Right lobe of liver (tissue), 6 donors: ENCODE measurements at regions not wholly inside any gene's neighbourhood (a gene's known extent, or its start where the extent isn't known, plus 50 kb on each side); places are given as distances from the start of the nearest gene placed in this dataset.

Experiments
- ATAC-seq, 4 donors: fragments of 200-7000 bp; cut with Tn5 transposase; one replicate each; pipeline ENCODE4 v1.9.1; 2020; ENCODE audit warnings: mild to moderate bottlenecking in 4 of 4, moderate library complexity in 4 of 4
- DNase-seq, 3 donors: peaks; one replicate each; pipeline ENCODE4 v3.0.0-alpha.2; 2020
- H3K27ac ChIP-seq, 3 donors: fragments of 200-600 bp; one replicate each; pipeline ENCODE4 v1.8.0; 2022
- H3K27me3 ChIP-seq, 2 donors: fragments of 200-600 bp; one replicate each; pipeline ENCODE4 v1.8.0; 2022
- H3K36me3 ChIP-seq, 4 donors: fragments of 200-600 bp; sonication (generic) in 1 of 4; one replicate each; pipeline versions ENCODE4 v1.5.1 to v1.8.0; 2017 to 2022; ENCODE audit warnings: control low read depth in 1 of 4
- H3K4me1 ChIP-seq, 4 donors: fragments of 200-600 bp; sonication (generic) in 1 of 4; one replicate each; pipeline versions ENCODE4 v1.5.1 to v1.8.0; 2017 to 2022; ENCODE audit warnings: control low read depth in 1 of 4
- H3K4me3 ChIP-seq, 3 donors: fragments of 200-600 bp; one replicate each; pipeline ENCODE4 v1.8.0; 2022
- H3K9me3 ChIP-seq, 4 donors: fragments of 200-600 bp; sonication (generic) in 1 of 4; one replicate each; pipeline versions ENCODE4 v1.5.1 to v1.8.0; 2017 to 2022; ENCODE audit warnings: control low read depth in 1 of 4
- POLR2A ChIP-seq: fragments of 450-650 bp; IDR thresholded peaks from one replicate; pipeline ENCODE4 v1.6.1; 2017; ENCODE audit warnings: antibody characterized with exemption, mild to moderate bottlenecking
- WGBS: methylation state at CpG from one replicate; pipeline ENCODE4 v1.1.6; 2018; ENCODE audit warnings: low coverage, low lambda C conversion rate; ENCODE audit not compliant: insufficient coverage; ENCODE audit errors: missing lambda C conversion rate; 5-methylcytosine and 5-hydroxymethylcytosine counted together
- intact Hi-C, 2 donors: fragments of 100-400 bp; cut with DNase I; formaldehyde crosslinking; loops; one replicate each; pipeline versions ENCODE4 v1.11.2 to v1.14.1; 2022
- TF ChIP-seq, protein P1 (sequence below), 4 donors: fragments of 200-600 bp in 3 of 4; fragments of 450-650 bp in 1 of 4; IDR thresholded peaks; one replicate each; pipeline versions ENCODE4 v1.5.1 to v1.8.0; 2016 to 2022; ENCODE audit warnings: antibody characterized with exemption in 4 of 4, mild to moderate bottlenecking in 2 of 4
- donor health status: DM: no; HTN: yes; CAD: no.
- donor health status: DM: no; HTN: no; CAD: no.
- donor health status: DM: no; HTN: no; CAD: no.
- donor health status: DM: no; HTN: yes; CAD: no.
- donor health status: DM: no; HTN: yes; CAD: no.

DNA sequence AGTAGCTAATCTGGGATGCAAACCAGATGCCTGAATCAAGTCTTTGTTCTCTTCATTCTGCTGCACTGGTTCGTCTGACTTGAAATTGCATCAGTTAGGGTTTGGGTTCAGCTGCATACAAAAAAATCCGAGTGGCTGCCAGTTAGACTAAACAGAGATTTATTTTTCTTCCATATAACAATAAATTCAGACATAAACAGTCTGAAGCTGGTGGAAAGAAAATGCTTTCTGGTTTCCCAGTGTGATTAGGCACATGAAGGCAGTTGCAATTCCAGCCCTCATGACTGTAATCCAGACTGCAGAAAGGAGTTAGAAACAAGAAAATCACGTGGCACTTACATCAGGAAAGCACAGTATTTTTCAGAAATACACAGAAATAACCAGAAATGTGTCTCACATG lies 930.7 kb downstream of the MCTP2 start:
- intact Hi-C loops = no loop called here
- Histone ChIP-seq H3K27me3 (no peaks in the 10 kb centered on the region), H3K9me3 (no peaks in the 10 kb centered on the region), H3K27ac (no peak overlapping the region), H3K4me1 (no peaks in the 10 kb centered on the region), H3K4me3 (no peak overlapping the region), H3K36me3 (no peaks in the 10 kb centered on the region)
- TF ChIP-seq, protein P1, sequence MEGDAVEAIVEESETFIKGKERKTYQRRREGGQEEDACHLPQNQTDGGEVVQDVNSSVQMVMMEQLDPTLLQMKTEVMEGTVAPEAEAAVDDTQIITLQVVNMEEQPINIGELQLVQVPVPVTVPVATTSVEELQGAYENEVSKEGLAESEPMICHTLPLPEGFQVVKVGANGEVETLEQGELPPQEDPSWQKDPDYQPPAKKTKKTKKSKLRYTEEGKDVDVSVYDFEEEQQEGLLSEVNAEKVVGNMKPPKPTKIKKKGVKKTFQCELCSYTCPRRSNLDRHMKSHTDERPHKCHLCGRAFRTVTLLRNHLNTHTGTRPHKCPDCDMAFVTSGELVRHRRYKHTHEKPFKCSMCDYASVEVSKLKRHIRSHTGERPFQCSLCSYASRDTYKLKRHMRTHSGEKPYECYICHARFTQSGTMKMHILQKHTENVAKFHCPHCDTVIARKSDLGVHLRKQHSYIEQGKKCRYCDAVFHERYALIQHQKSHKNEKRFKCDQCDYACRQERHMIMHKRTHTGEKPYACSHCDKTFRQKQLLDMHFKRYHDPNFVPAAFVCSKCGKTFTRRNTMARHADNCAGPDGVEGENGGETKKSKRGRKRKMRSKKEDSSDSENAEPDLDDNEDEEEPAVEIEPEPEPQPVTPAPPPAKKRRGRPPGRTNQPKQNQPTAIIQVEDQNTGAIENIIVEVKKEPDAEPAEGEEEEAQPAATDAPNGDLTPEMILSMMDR (IDR thresholded peaks at IDR 0.05) = no peak
- TF ChIP-seq POLR2A = no peak
- WGBS = 23% methylated on average over 3 of the region's 3 CpGs
- DNase-seq (no peak), ATAC-seq (no peak)

- Histone ChIP-seq H3K27me3 (no peaks in the 10 kb centered on the region), H3K9me3 (no peaks in the 10 kb centered on the region), H3K4me1 (no peaks in the 10 kb centered on the region), H3K4me3 (no peak overlapping the region), H3K27ac (no peak overlapping the region), H3K36me3 (no peaks in the 10 kb centered on the region)
- ATAC-seq (no peak), DNase-seq (no peak)
- intact Hi-C loops = no loop called here
- no peak for TF ChIP-seq POLR2A
- TF ChIP-seq, protein P1 (IDR thresholded peaks at IDR 0.05) = no peak
Observed at GRCh38 chr15:95162531-95162930, 931.2 kb downstream of the MCTP2 start.

DNA sequence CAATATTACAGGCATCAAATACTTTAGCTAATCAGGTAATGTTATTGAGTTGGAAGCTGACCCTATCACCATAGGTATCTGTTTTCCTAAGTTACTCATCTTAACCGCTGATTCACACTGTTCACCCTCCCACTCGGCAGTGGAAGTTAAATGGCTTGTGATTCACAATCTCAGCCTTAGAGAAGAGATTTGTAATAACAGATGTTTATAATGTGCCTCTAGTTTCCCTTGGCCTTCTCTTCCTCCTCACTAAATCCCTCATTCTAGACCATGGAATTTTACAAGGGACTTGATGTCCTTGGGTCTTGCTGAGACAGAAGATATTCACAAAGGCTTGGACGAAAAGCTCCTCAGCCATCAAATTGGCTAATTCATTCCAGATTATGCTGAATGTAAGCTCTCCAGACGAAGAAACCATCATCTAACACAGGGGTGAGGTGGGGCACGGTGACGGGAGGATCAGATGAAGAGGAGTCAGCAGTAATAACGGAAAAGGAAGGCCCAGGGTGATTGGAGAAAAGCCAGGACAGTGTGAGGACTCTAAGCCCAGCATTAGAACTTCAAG lies 931.7 kb downstream of the MCTP2 start:
- intact Hi-C loops = no loop called here
- ATAC-seq = no peak
- TF ChIP-seq POLR2A = no peak
- TF ChIP-seq, protein P1 (IDR thresholded peaks at IDR 0.05) = no peak
- 58% methylated on average over 7 of the region's 7 CpGs for WGBS
- Histone ChIP-seq H3K9me3 (no peaks in the 10 kb centered on the region), H3K27ac (no peak overlapping the region), H3K4me1 (no peaks in the 10 kb centered on the region), H3K27me3 (no peaks in the 10 kb centered on the region), H3K36me3 (no peaks in the 10 kb centered on the region), H3K4me3 (no peak overlapping the region)
- DNase-seq = no peak

DNA sequence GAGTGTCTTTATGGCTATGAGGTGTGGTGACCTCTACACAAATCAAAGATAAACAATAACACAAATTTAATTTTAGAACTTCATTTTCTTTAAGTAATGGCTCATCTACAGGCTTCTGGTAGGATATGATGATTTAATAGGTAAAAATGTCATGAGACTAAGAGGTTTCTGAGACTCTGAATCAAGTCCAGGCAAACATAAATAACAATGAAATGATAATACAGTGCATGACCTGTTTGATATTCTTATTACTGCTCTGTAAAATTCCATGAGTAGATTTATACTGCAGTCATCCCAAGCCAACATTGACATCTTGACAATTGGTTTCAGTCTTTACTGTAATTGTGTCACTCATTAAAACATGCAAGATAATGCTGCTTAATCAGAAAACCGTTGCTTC lies 936.8 kb downstream of the MCTP2 start:
- Histone ChIP-seq H3K36me3 (no peaks in the 10 kb centered on the region), H3K4me3 (no peak overlapping the region), H3K27me3 (no peaks in the 10 kb centered on the region), H3K27ac (no peak overlapping the region), H3K4me1 (no peaks in the 10 kb centered on the region), H3K9me3 (no peaks in the 10 kb centered on the region)
- intact Hi-C loops = no loop called here
- WGBS = 35% methylated on average over 1 of the region's 1 CpG
- ATAC-seq (no peak), DNase-seq (no peak)
- TF ChIP-seq POLR2A = no peak
- TF ChIP-seq, protein P1 (IDR thresholded peaks at IDR 0.05) = no peak

DNA sequence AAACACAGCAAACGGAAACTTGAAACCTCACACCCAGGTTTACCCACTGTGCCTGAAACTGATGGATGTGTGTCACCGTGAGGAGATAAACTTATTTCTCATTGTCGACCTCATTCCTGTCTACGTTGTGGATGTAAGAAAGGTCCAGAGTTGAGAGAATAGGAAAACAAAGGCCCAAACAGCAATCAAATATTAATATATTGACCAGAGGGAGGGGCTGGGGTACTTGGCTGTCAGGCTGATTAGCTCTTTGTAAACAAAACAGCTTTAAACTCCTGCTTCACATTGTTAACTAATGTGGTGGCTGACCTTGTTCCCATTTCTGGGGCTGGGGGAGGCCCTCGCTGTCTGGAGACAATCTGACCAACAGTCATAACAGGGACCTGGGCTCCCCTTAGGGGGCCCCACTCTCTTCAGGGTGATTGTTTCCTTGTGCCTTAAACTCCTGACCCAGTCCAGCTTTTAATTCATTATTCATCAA lies 937.6 kb downstream of the MCTP2 start:
- TF ChIP-seq, protein P1 (IDR thresholded peaks at IDR 0.05) = no peak
- no peak for TF ChIP-seq POLR2A
- Histone ChIP-seq H3K9me3 (no peaks in the 10 kb centered on the region), H3K4me1 (no peaks in the 10 kb centered on the region), H3K36me3 (no peaks in the 10 kb centered on the region), H3K27ac (no peak overlapping the region), H3K27me3 (no peaks in the 10 kb centered on the region), H3K4me3 (no peak overlapping the region)
- ATAC-seq (no peak), DNase-seq (no peak)
- WGBS = 18% methylated on average over 5 of the region's 5 CpGs
- intact Hi-C loops = no loop called here
